Prostate gland (tissue), 2 donors: ENCODE measurements at regions not wholly inside any gene's neighbourhood (a gene's known extent, or its start where the extent isn't known, plus 50 kb on each side); places are given as distances from the start of the nearest gene placed in this dataset.

Experiments used
- POLR2A ChIP-seq: fragments of 450-650 bp; IDR thresholded peaks from one replicate; pipeline ENCODE4 v1.6.1; 2016; ENCODE audit warnings: antibody characterized with exemption, mild to moderate bottlenecking
- POLR2AphosphoS5 ChIP-seq: sonication (generic); formaldehyde crosslinking; IDR thresholded peaks from one replicate; pipeline ENCODE4 v1.6.1; 2017; ENCODE audit warnings: antibody characterized with exemption
- TF ChIP-seq, protein P1 (sequence below), 4 experiments: fragments of 200-600 bp in 2 of 4; fragments of 450-650 bp in 2 of 4; sonication (generic) in 2 of 4; IDR thresholded peaks; 1 replicate in 3 of 4; 2 replicates in 1 of 4; pipeline ENCODE4 v1.5.1; 2016 to 2019; ENCODE audit warnings: antibody characterized with exemption in 4 of 4, mild to moderate bottlenecking in 2 of 4, moderate library complexity in 2 of 4

DNA sequence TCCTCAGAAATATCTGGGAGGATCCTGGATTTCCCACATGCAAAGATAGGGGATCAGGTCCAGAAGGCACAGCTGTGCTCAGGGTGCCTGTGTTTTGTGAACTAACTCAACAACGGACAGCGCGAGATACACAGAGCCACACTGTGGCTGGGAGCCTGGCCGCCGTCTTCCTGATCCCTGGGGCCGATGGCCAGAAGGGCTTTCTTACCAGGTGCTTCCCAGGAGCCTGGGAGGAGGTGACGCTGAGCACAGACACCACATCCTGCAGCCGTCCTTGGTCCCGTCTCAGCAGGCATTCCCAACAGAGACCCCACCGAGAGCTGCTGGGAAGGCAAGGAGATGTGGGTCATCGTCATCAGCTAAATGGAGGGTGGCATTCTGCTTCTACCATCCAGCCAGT lies 144.6 kb upstream of the AFDN start:
- TF ChIP-seq, protein P1, sequence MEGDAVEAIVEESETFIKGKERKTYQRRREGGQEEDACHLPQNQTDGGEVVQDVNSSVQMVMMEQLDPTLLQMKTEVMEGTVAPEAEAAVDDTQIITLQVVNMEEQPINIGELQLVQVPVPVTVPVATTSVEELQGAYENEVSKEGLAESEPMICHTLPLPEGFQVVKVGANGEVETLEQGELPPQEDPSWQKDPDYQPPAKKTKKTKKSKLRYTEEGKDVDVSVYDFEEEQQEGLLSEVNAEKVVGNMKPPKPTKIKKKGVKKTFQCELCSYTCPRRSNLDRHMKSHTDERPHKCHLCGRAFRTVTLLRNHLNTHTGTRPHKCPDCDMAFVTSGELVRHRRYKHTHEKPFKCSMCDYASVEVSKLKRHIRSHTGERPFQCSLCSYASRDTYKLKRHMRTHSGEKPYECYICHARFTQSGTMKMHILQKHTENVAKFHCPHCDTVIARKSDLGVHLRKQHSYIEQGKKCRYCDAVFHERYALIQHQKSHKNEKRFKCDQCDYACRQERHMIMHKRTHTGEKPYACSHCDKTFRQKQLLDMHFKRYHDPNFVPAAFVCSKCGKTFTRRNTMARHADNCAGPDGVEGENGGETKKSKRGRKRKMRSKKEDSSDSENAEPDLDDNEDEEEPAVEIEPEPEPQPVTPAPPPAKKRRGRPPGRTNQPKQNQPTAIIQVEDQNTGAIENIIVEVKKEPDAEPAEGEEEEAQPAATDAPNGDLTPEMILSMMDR (IDR thresholded peaks at IDR 0.05), result no peak
- TF ChIP-seq POLR2AphosphoS5 (no peak), POLR2A (no peak)
